ENCODE measurements at regions not wholly inside any gene's neighbourhood (a gene's known extent, or its start where the extent isn't known, plus 50 kb on each side); places are given as distances from the start of the nearest gene placed in this dataset.
"Not testable (repeated sequence)": the region's sequence is repeated elsewhere in the genome, so short reads cannot be mapped to it uniquely, and the experiment has no call there.

DNA sequence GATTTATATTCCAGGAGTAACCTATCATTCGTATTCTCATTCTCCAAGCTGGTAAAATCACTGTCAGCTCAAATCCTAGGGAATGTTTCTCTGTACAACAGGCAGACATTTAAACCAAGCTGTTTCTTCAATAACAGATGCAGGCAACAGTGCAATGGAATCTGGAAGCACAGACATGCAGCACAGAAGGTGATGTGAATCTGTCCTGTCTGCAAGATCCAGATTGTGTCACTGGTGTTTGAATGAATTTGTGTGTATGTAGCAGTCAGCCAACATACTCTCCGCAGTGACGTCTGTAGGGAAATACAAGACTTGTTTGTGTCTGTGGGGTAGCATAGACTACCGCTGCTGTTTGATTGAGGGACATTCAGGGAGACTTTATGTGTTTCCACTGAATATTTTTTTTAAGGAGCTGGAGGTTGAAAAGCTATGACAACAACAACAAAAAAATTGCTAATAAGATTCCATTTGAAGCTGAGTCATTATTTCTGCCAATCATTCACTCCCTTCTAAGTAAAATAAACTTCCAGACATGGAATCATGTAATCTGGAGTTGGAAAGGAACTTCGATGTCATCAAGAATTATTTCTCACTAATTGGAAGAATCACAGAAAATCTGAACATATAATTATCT, 122.9 kb upstream of the MYO3A start:
- DNase-seq: no peak

DNA sequence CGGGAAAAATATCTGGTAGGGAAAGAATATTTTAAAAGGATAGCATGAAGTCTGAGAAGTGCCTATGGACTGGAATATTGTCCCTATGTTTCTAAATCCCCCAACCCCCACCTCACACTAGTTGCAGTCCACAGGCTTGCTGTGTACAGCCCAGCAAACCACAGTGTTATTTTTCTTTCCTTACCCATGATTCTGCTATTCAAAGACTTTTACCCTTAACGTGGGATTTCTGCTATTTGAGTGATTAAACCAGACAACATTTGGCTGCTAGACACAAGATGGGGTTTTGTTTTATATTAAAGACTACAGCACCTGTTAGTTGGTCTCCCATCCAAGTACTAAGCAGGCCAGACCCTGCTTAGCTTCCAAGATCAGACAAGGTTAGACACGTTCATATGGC, 120.5 kb upstream of the MYO3A start:
- no peak for DNase-seq

DNA sequence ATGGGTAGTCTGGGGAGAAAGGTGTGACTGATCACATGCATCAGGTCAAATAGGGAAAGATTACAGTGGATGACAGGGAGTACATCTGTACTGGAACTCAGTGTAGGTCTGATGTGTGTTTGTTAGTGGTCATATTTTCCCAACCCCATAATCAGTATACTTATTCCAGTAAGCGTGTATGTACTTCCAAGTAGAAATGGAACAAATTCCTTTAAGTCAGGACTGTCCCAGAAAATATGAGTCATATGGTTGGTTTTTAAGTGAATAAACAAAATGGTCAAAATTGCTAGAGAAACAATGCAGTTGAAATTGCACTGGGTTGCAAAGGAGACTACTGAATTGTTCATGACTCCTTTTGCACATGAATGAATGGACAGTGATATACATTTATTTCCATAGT, 118.8 kb upstream of the MYO3A start:
- DNase-seq: no peak

DNA sequence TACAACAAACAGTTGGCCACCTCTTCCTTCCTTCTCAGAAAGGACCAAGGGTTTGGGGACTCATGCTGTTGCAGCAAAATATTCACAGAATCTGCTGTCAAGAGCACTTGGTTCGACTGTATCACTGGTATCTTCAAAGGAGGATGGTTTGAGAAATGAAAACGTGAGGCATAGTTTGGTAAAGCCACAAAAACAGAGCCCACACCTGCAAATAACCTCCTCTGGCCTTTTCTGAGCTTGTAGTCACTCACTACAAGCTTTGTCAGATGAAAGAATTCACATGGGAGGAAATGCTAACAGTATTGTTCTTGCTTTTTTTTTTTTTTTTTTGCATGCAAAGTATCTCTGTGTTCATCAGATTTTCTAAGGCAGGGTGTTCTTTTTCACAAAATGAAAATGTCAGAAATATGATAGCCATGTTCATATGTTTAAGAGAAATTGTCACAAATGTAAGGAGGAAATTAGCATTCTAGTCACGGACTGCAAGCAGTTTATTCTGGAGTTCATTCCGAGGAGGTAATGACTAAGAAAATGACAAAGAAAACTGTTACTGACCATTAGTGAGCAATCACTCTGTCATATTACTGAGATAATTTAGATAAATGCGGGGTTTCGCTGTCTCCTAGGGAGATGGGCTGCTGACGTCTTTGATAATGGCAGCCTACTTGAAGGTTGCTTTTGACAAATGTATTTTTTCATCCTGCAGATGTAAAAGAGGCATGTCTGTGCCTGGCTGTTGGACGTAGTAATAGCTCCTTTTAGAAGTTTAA, 117.8 kb upstream of the MYO3A start:
- no peak for DNase-seq

DNA sequence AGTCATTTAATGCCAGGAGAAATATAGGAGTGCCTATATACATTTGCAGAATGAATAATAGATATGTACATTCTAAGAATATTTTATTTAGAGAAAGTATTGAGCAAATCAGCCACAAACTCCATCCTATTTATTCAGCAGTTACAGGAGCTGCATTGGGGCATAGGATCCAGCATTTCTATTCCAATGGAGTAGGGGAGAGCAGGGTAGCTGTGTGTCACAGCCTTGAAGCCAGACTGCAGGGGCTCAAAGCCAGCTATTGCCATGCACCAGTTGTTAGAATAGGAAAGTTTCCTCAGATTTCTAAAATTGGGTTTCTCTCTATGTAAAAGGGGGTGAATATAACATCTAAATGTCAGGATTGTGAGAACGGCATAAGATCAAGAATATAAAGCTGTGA, 116.8 kb upstream of the MYO3A start:
- no peak for DNase-seq

DNA sequence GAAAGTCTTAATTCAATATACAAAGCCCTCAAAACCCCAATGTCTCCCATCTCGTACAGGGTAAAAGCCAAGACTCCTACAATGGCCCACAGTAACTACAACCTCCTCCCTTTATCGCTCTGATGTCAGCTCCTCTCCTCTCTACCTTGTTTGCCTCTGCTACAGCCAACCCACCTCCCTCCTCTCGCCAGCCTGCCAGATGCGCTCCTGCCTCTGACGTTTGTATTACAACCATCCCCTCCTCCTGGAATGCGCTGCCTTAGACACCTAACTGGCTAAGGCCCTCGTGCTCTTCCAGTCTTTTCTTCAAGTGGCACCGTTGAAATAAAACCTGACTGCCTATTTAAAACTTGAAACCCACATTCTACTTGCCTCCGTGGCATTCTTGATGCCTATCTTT, 115.3 kb upstream of the MYO3A start:
- no peak for DNase-seq

DNA sequence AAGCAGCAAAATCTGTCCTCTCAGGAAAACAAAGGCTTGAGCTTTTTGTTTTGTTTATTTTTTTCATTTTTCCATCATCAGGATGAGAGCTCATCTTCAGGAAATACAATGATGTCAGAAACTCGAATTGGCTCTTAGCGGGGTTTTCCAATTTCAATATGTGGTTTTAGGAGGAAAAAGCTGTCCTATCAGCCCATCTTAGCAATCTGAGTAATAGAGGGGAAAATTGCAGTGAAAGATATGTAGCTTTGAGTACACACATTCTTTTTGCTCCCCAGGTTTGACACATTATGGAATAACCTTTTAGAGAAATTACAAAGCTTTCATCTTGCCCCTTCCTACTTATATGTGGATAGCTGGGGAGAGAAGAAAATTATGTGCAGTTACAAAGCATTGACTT, 113.6 kb upstream of the MYO3A start:
- DNase-seq: no peak

DNA sequence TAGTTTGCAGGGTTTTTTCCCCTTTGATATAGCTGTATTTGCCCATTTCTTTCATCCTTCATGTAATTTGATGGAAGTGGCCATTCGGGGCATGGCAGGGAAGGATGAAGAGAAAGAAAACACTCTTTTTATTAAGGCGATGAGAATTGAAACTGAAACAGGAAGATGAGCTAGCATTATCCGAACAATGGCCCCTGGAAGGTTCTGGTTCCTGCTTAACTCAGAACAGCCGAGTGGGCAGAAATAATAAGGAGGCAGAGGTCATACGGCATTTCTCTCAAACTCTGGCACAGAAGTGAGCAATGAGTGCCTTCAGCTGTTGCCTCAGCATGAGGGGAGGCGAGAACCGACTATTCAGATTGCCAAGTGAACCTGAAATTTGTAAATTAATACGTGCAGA, 113.2 kb upstream of the MYO3A start:
- no peak for DNase-seq

DNA sequence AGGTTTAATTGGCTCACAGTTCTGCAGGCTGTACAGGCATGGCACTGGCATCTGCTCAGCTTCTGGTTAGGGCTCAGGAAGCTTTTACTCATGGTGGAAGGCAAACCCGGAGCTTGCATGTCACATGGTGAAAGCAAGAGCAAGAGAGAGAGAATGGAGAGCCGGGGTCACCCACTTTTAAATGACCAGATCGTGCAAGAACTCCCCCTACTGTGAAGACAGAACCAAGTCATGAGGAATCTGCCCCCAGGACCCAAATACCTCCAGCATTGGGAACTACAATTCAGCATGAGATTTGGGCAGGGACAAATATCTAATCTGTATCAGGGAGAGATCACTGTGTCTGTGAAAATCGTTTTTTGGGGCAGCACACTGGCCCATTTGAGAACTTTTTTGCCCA, 110.0 kb upstream of the MYO3A start:
- DNase-seq: no peak

DNA sequence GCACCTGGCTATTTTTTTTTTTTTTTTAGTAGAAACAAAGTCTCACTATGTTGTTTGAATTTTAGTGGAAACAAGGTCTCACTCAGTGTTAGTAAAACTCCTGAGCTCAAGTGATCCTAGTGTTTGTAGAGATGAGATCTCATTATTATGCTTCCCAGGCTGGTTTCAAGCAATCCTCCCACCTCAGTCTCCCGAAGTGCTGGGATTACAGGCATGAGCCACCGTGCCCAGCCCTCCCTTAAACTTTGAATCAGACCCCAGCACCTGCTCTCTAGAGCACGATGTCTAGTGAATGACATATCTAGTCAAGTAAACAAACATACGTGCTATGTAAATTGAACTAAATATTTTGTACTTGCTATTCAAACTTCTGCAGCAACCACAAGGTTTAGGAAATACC, 105.6 kb upstream of the MYO3A start:
- DNase-seq: no peak

DNA sequence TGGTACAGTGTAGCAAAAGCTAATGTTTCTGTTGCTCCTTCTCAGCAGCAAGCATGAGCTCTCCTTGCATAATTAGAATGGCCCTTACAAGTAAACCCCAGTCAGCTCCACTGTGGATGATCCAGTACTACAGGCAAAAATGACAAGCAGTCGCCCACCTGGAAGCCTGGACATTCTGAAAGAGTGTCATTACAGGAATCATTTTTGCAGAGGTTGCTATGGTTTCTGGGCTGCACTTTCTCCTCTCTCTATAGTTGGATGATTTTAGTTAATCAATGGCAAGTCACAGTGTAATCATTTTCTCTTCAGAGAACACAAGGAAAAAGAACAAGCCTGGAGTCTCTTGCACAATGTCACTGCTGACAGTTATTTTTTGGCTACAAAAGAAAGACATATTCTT, 102.9 kb upstream of the MYO3A start:
- DNase-seq: no peak

DNA sequence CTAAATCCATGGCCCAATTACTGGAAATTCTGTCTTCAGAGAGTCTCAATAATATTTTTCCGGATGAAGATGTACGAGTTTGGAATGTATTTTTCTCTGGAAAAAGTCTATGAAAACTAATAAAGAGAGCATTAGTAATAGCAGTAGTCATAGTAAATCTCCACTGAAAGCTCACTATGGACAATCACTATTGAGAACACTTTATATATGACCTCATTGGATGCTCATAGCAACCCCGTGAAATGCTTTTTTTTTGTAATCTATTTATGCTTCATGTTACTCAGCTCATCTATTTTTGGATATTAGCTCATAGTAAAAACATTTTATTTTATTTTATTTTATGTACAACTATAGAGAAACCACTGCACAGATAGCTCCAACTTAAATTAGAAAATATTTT, 94.3 kb upstream of the MYO3A start:
- DNase-seq: no peak

DNA sequence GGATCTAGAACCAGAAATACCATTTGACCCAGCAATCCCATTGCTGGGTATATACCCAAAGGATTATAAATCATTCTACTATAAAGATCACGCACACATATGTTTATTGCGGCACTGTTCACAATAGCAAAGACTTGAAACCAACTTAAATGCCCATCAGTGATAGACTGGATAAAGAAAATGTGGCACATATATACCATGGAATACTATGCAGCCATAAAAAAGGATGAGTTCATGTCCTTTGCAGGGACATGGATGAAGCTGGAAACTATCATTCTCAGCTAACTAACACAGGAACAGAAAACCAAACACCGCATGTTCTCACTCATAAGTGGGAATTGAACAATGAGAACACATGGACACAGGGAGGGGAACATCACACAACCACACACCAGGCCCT, 93.2 kb upstream of the MYO3A start:
- not testable (repeated sequence) for DNase-seq

DNA sequence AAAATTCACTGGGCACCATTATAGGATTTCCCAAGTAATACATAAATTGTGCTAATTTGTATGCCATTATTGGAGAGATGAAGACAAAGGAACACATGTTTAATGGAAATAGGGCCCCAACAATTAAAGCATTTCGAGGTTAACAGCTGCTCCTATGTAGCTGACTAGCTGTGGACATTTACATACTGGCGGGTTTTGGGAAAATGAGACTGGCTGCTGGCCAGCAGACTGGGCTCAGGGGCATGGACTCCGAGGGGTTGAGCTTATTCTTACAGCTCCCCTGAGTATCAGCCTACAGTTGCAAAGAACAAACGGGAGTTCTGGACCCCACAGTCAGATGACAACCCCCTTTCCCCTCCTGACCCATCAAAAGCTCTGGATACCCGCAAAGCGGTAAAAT, 91.9 kb upstream of the MYO3A start:
- DNase-seq: no peak

DNA sequence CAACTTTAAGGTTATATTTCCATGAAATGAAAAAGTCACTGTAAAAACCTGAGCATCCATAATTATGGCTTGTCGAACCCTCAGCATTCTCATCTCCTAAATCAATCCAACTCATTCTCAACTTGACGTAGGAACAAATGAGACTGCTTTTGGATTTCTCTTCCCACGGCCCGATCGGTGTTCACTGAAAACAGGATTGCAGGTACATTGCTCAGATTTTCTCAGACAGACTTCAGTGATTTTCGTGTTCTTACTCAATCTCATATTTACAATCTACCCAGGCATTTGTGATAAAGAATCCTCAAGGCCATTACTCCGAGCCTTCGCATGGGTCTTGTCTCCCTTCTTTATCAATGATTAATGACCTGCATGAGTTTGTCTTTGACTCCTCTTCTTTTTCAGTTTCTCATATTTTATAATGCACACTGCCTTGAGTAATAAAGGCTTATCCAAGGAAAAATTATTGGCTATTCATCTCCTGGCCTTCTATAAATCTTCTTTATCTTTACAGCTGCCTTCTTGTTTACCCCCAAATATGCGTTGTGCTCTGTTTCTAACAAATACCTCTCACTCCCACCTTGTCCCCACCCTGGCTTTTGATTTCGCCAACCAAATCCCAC, 90.4 kb upstream of the MYO3A start:
- DNase-seq: no peak

DNA sequence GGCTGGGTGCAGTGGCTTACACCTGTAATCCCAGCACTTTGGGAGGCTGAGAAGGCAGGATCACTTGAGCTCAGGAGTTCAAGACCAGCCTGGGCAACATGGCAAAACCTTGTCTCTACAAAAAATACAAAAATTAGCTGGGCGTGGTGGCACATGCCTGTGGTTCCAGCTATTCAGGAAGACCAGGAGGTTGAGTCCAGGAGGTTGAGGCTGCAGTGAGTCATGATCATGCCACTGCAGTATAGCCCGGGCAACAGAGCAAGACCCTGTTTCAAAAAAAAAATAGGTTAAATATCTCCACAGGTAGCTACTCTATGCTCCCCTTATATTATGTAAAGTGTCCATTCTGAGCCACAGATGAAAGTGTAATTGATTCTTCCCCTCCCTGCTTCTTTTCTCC, 89.3 kb upstream of the MYO3A start:
- not testable (repeated sequence) for DNase-seq

DNA sequence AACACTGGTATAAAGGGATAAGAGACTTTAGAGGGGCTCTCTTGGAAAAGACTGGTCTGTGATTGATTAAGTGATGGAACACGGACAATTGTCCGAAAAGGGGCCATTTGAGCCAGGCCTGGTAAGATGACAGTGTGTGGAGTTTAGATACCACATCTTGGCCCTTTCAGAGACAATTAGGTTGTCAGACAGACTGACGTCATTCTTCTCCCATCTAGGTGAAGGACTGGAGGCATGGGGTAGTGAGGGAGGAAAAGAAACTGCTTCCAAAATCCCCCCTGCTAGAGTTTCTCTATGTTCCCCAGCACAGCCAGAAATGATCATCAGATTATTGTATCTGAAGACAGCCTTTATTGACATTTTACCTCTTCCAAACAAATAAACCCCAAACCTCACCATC, 84.8 kb upstream of the MYO3A start:
- no peak for DNase-seq

DNA sequence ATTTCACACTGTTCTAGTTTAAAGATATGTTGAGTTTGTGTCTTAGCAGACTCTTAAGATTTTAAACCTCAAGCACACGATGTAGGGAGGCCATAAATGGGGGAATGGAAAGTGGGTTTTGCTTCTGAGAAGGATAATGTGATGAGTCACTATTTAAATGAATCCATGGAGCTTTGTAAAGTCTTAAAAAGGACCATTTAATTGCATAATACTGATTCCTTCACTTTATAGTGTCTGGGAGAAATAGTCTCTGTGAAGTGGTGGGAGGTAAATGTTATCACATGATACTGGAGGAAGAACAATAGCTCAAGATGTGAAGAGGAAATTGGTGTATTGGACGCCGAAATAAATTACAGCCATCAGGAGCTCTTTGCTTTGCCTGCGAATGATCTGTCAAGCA, 84.0 kb upstream of the MYO3A start:
- DNase-seq: no peak

DNA sequence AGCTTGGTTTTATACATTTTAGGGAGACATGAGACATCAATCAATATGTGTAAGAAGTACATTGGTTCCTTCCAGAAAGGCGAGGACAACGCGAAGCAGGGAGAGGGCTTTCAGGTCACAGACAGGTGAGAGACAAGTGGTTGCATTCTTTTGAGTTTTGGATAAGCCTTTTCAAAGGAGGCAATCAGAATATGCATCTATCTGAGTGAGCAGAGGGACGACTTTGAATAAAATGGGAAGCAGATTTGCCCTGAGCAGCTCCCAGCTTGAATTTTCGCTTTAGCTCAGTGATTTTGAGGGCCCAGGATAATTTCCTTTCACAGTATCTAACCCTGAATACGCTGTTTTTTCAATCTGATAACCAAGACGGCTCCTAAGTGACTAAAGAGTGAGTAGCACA, 82.5 kb upstream of the MYO3A start:
- no peak for DNase-seq

DNA sequence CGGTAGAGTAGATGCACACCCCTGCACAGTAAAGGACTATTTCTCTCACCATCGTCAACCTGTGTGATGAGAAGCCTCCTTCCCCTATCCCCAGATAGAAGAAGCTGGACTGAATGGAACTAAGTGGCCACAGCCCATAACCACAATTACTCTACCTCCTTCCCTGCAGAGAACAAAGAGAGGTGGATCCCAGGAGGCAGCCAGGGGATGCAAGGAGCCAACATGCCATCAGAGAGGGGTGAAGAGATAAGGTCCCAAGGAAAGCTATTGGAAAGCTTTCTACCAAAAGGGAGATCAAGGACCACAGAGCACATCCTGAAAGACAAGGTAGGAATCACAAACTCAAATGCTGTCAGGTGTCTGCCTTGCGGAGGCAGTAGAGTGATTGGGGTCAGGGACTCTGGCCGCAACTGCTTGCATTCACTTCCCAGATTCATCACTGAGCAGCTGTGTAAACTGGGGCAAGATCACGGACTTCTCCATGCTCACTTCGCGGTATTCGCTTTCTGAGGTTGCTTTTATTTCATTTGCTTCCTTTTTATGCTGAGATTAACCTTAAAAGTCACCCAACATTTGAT, 81.6 kb upstream of the MYO3A start:
- no peak for DNase-seq

DNA sequence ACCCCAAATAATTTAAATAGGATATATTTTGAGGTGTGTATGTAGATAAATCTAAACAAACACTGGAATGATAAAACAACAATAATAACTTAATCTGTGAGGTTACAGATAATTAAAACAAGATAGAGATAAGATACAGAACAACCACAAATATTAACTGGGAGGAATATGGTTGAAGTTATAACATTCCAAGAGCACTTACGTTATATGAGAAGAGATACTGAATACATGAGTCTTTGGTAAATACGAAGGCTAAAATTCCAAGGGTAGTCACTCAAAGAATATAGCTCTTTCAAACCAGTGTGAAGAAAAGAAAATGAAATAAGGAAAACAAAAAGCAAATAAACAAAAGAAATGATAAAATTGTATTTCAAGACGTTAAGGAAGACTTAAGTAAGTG, 76.0 kb upstream of the MYO3A start:
- no peak for DNase-seq

DNA sequence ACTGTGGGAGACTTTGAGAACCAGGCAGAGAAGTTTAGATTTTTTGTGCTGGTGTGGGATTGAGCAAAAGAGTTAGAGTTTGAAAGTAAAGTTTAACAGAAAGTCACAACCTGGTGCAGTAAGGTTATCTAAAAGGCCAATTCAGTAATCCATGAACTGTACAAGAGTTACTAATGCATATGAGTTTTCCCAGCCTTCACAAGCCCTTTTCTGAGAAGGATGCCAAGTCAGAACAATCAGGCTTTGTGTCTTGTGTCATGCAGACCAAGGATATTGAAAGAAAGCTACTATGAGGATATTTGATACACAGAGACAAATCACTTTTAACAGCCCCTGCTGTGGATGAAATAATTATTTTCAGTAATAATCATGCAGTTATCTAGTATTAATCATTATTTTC, 68.8 kb upstream of the MYO3A start:
- DNase-seq: no peak

DNA sequence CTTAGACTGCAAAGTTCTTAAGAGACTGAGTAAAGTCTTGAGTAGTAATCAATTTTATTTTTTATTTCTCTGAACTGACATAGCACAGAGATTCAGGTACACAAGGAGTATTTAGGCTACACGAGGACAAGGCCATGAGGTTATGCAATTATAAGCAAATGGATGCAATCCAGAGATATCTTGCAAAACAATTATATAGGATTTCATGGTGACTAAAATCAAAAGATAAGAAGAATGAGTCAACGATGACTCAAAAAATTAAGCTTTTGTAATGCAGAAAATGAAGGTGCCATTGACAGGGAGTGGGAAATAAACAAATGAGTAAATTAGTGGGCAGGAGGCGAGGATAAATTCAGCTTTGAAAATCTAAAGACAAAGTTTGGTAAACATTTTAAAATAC, 66.7 kb upstream of the MYO3A start:
- DNase-seq: no peak

DNA sequence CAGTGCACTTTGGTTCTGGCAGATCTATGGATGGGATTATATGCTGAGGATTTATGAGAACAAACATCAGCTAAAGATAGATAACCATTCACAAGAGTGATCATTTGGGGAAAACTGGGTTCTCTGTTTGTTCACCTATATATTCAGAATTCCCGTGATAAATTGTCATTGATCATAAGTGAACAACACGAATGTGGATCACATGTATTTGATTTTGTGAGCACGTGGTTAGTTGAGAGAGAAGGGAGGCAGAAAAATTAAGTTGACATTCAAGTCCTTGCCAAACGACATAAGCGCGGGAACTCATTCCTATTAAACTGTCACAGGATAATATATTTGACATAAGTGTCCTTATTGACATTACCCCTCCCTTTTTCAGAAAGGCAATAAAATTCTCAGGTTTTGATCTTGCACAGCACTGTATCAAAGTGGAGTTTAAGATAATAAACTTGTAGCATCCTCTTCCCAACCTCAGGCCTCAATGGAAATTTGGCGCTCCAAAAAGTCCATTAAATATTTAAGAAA, 64.9 kb upstream of the MYO3A start:
- no peak for DNase-seq
